ENCODE measurements at regions not wholly inside any gene's neighbourhood (a gene's known extent, or its start where the extent isn't known, plus 50 kb on each side); places are given as distances from the start of the nearest gene placed in this dataset.

- no peaks in the 10 kb centered on the region for H3K9me1 ChIP-seq (ENCODE audit: insufficient read depth, low read length)
- no peak overlapping the region for H3K4ac ChIP-seq (ENCODE audit: low read depth, low read length)
- H2BK120ac ChIP-seq (ENCODE audit: low read depth, low read length): no peak overlapping the region
- dilution Hi-C loops (cut with HindIII; ENCODE audit: low sequenced_read_pairs, unreplicated experiment): no loop called here
- H2BK20ac ChIP-seq (ENCODE audit: low read depth, low read length): no peak overlapping the region
- 33% methylated on average over 7 of the region's 24 CpGs; no CpG with 5 or more reads in 1 of the 2 experiments for WGBS, 2 experiments (ENCODE audit: extremely low coverage in 2 of 2, insufficient read length in 1 of 2)
- no peak overlapping the region for H4K91ac ChIP-seq (ENCODE audit: insufficient read depth, low read depth, low read length)
- no peak overlapping the region for H2AK5ac ChIP-seq (ENCODE audit: low read depth, low read length)
- BruUV-seq (replicated peaks): no TSS peak
- intact Hi-C loops (cut with micrococcal nuclease): no loop called here
- no peak overlapping the region for H2BK5ac ChIP-seq (ENCODE audit: low read depth, low read length, poor library complexity, severe bottlenecking)
- no peaks in the 10 kb centered on the region for H3K4me1 ChIP-seq (ENCODE audit: control insufficient read depth, insufficient read depth, low read length)
- H3K56ac ChIP-seq (ENCODE audit: extremely low read depth, insufficient read depth, low read length): no peak overlapping the region
- no peaks in the 10 kb centered on the region for H3K79me1 ChIP-seq (ENCODE audit: low read depth in 1 of 2, low read length in 2 of 2)
- H4K5ac ChIP-seq (ENCODE audit: low read depth, low read length): no peak overlapping the region
- no peak overlapping the region for H2AFZ ChIP-seq (replicated peaks; ENCODE audit: low read length, poor library complexity)
- no peak overlapping the region for H3K18ac ChIP-seq (ENCODE audit: low read depth, low read length)
- in situ Hi-C loops (cut with MboI; ENCODE audit: low sequenced_read_pairs): no loop called here
- H3K14ac ChIP-seq (replicated peaks; ENCODE audit: low read depth, low read length): no peak overlapping the region
- no peak overlapping the region for H4K8ac ChIP-seq (ENCODE audit: low read depth in 2 of 2, low read length in 2 of 2)
- ATAC-seq (ENCODE audit: low read depth) (no peak), DNase-seq (no peak)
- peaks cover 64% of the 10 kb centered on the region for H3K9me3 ChIP-seq (ENCODE audit: control insufficient read depth, insufficient read depth, low read length)
- no peaks in the 10 kb centered on the region for H3K27me3 ChIP-seq (ENCODE audit: control insufficient read depth, insufficient read depth, low read length)
- ChIA-PET POLR2A (ENCODE audit: unreplicated experiment) (no interaction called here), CTCF (no interaction called here)
- no peaks in the 10 kb centered on the region for H3K36me3 ChIP-seq (ENCODE audit: control insufficient read depth, insufficient read depth, low read length)
- no peak overlapping the region for H2AK9ac ChIP-seq (replicated peaks; ENCODE audit: low read depth, low read length, poor library complexity)
- no peak overlapping the region for H3K23ac ChIP-seq (ENCODE audit: low read depth, low read length)
- H3K27ac ChIP-seq (ENCODE audit: insufficient read depth, low read length): no peak overlapping the region
- H3K9ac ChIP-seq (ENCODE audit: low read depth, low read length): no peak overlapping the region
- H2BK15ac ChIP-seq (ENCODE audit: low read depth, low read length): no peak overlapping the region
- H3K4me3 ChIP-seq (ENCODE audit: insufficient read depth, low read depth, low read length): no peak overlapping the region
- H3K4me2 ChIP-seq (ENCODE audit: low read depth, low read length): no peak overlapping the region
- no peaks in the 10 kb centered on the region for H4K20me1 ChIP-seq (ENCODE audit: insufficient read depth, low read length)
- TF ChIP-seq MAFK (IDR thresholded peaks at IDR 0.05; ENCODE audit: low read depth, low read length): no peak
- TF ChIP-seq USF2 (IDR thresholded peaks at IDR 0.05; ENCODE audit: low read depth, low read length): no peak
- TF ChIP-seq NFE2L2 (IDR thresholded peaks at IDR 0.05; ENCODE audit: low read depth, low read length): no peak
- TF ChIP-seq RAD21 (IDR thresholded peaks at IDR 0.05; ENCODE audit: low read length): no peak
- TF ChIP-seq BHLHE40 (IDR thresholded peaks at IDR 0.05; ENCODE audit: low read depth, low read length): no peak
- no peak for TF ChIP-seq POLR2A (IDR thresholded peaks at IDR 0.05; ENCODE audit: low read depth, low read length)
- TF ChIP-seq MXI1 (IDR thresholded peaks at IDR 0.05; ENCODE audit: borderline replicate concordance, low read depth, low read length): no peak
- TF ChIP-seq RCOR1 (IDR thresholded peaks at IDR 0.05; ENCODE audit: insufficient replicate concordance, low read length): no peak
- no peak for TF ChIP-seq CTCF (conservative IDR thresholded peaks at IDR 0.05; ENCODE audit: low read depth, low read length)
- TF ChIP-seq ELK1 (IDR thresholded peaks at IDR 0.05; ENCODE audit: borderline replicate concordance, low read depth, low read length): no peak
- no peak for TF ChIP-seq CHD1 (IDR thresholded peaks at IDR 0.05; ENCODE audit: low read depth, low read length)
- no peak for TF ChIP-seq SMC3 (IDR thresholded peaks at IDR 0.05; ENCODE audit: low read depth, low read length)
- no peak for TF ChIP-seq CEBPB (IDR thresholded peaks at IDR 0.05; ENCODE audit: low read depth, low read length)
- no peak for TF ChIP-seq MAZ (IDR thresholded peaks at IDR 0.05; ENCODE audit: borderline replicate concordance, low read depth, low read length)
- no peak for TF ChIP-seq RFX5 (IDR thresholded peaks at IDR 0.05; ENCODE audit: low read depth, low read length)
- no peak for TF ChIP-seq FOS (IDR thresholded peaks at IDR 0.05; ENCODE audit: low read depth, low read length)
Observed at GRCh38 chr2:2564300-2565078, 233.4 kb upstream of the MYT1L start.
